Gastrocnemius medialis (tissue), 4 donors: ENCODE measurements at regions not wholly inside any gene's neighbourhood (a gene's known extent, or its start where the extent isn't known, plus 50 kb on each side); places are given as distances from the start of the nearest gene placed in this dataset.

ENCODE experiments used
- POLR2A ChIP-seq, 2 donors: fragments of 450-650 bp; IDR thresholded peaks; one replicate each; pipeline ENCODE4 v1.6.1; 2017; ENCODE audit warnings: antibody characterized with exemption in 2 of 2, mild to moderate bottlenecking in 2 of 2, moderate library complexity in 2 of 2
- TF ChIP-seq, protein P1 (sequence below), 5 experiments: fragments of 450-650 bp in 3 of 5; fragments of 200-600 bp in 2 of 5; sonication (generic) in 2 of 5; IDR thresholded peaks in 4 of 5; conservative IDR thresholded peaks in 1 of 5; 1 replicate in 4 of 5; 2 replicates in 1 of 5; pipeline ENCODE4 v1.5.1; 2016 to 2019; ENCODE audit warnings: antibody characterized with exemption in 5 of 5, mild to moderate bottlenecking in 3 of 5, moderate library complexity in 3 of 5

DNA sequence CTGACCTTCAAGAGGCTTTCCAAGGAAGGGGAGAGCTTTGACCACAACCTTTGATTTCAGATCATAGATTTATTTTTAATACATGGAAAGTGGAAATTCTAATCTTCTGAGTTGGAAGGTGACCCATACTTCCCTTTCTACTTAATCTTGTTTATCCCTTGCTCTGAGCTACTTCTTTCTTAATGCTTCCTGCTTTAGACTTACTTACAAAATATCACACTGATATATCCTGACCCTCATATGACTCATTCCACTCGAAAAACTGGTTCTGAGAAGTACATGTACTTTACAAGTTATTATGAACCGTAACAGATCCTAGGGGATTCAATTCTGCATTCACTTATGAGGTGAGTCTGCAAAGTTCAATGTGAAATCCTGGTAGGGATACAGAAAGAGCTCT, 76.2 kb upstream of the IRS2 start:
- TF ChIP-seq, protein P1, sequence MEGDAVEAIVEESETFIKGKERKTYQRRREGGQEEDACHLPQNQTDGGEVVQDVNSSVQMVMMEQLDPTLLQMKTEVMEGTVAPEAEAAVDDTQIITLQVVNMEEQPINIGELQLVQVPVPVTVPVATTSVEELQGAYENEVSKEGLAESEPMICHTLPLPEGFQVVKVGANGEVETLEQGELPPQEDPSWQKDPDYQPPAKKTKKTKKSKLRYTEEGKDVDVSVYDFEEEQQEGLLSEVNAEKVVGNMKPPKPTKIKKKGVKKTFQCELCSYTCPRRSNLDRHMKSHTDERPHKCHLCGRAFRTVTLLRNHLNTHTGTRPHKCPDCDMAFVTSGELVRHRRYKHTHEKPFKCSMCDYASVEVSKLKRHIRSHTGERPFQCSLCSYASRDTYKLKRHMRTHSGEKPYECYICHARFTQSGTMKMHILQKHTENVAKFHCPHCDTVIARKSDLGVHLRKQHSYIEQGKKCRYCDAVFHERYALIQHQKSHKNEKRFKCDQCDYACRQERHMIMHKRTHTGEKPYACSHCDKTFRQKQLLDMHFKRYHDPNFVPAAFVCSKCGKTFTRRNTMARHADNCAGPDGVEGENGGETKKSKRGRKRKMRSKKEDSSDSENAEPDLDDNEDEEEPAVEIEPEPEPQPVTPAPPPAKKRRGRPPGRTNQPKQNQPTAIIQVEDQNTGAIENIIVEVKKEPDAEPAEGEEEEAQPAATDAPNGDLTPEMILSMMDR (IDR thresholded peaks at IDR 0.05 in 4 of 5, conservative IDR thresholded peaks at IDR 0.05 in 1 of 5): no peak
- TF ChIP-seq POLR2A (IDR thresholded peaks at IDR 0.05): no peak
